SK-N-SH treated with all-trans-retinoic acid at 6 μM for 48 hours (cell line): ENCODE measurements at regions not wholly inside any gene's neighbourhood (a gene's known extent, or its start where the extent isn't known, plus 50 kb on each side); places are given as distances from the start of the nearest gene placed in this dataset.
"Not testable (repeated sequence)": the region's sequence is repeated elsewhere in the genome, so short reads cannot be mapped to it uniquely, and the experiment has no call there.

Experiments
- ATAC-seq: fragments of 200-7000 bp; cut with Tn5 transposase; 3 replicates; pipeline ENCODE4 v1.9.1; 2020; ENCODE audit warnings: mild to moderate bottlenecking, moderate library complexity
- ARNTL ChIP-seq: fragments of 450-650 bp; formaldehyde crosslinking; IDR thresholded peaks from 2 replicates; pipeline ENCODE4 v1.5.0; 2020; ENCODE audit warnings: low read depth, mild to moderate bottlenecking, moderate library complexity, borderline replicate concordance
- BACH2 ChIP-seq: fragments of 250-450 bp; sonication (Bioruptor Pico); IDR thresholded peaks from 2 replicates; pipeline ENCODE4 v1.9.0; 2021; ENCODE audit warnings: mild to moderate bottlenecking, borderline replicate concordance
- CREB5 ChIP-seq: fragments of 250-450 bp; sonication (Bioruptor Pico); IDR thresholded peaks from 2 replicates; pipeline ENCODE4 v1.5.1; 2020; ENCODE audit warnings: low read depth, mild to moderate bottlenecking, moderate library complexity
- CSDC2 ChIP-seq: fragments of 250-450 bp; sonication (Bioruptor Pico); IDR thresholded peaks from 2 replicates; pipeline ENCODE4 v1.5.0; 2020; ENCODE audit warnings: mild to moderate bottlenecking, moderate library complexity
- ESRRG ChIP-seq: fragments of 250-450 bp; sonication (Bioruptor Pico); IDR thresholded peaks from 2 replicates; pipeline ENCODE4 v1.6.1; 2021; ENCODE audit warnings: mild to moderate bottlenecking
- GLIS3 ChIP-seq: fragments of 250-450 bp; sonication (Bioruptor Pico); IDR thresholded peaks from 2 replicates; pipeline ENCODE4 v1.5.0; 2020; ENCODE audit warnings: mild to moderate bottlenecking, moderate library complexity
- OSR1 ChIP-seq: fragments of 250-450 bp; sonication (Bioruptor Pico); IDR thresholded peaks from 2 replicates; pipeline ENCODE4 v1.8.0; 2022; ENCODE audit warnings: moderate library complexity, mild to moderate bottlenecking, inconsistent platforms
- PATZ1 ChIP-seq: fragments of 250-450 bp; sonication (Bioruptor Pico); IDR thresholded peaks from 2 replicates; pipeline ENCODE4 v1.8.0; 2020; ENCODE audit warnings: mild to moderate bottlenecking, moderate library complexity, borderline replicate concordance
- POU6F1 ChIP-seq: fragments of 250-450 bp; sonication (Bioruptor Pico); IDR thresholded peaks from 2 replicates; pipeline ENCODE4 v1.8.0; 2021; ENCODE audit warnings: low read depth, mild to moderate bottlenecking, moderate library complexity, borderline replicate concordance
- PPARA ChIP-seq: fragments of 250-450 bp; sonication (Bioruptor Pico); IDR thresholded peaks from 2 replicates; pipeline ENCODE4 v1.5.0; 2020; ENCODE audit warnings: mild to moderate bottlenecking, borderline replicate concordance
- SNAI2 ChIP-seq: fragments of 250-450 bp; sonication (Bioruptor Pico); IDR thresholded peaks from 2 replicates; pipeline ENCODE4 v1.5.0; 2020; ENCODE audit warnings: mild to moderate bottlenecking, moderate library complexity
- TCF4 ChIP-seq: fragments of 250-450 bp; sonication (Bioruptor Pico); IDR thresholded peaks from 2 replicates; pipeline ENCODE4 v1.8.0; 2021; ENCODE audit warnings: mild to moderate bottlenecking, moderate library complexity, borderline replicate concordance
- TOX ChIP-seq: fragments of 250-450 bp; sonication (Bioruptor Pico); IDR thresholded peaks from 2 replicates; pipeline ENCODE4 v1.8.0; 2021; ENCODE audit warnings: mild to moderate bottlenecking, moderate library complexity, borderline replicate concordance
- ZC3H10 ChIP-seq: fragments of 250-450 bp; sonication (Bioruptor Pico); IDR thresholded peaks from 2 replicates; pipeline ENCODE4 v1.5.1; 2021; ENCODE audit warnings: mild to moderate bottlenecking, moderate library complexity
- ZFP3 ChIP-seq: fragments of 250-450 bp; sonication (Bioruptor Pico); IDR thresholded peaks from 2 replicates; pipeline ENCODE4 v1.5.0; 2020; ENCODE audit warnings: mild to moderate bottlenecking, moderate library complexity
- ZFP30 ChIP-seq: fragments of 450-650 bp; formaldehyde crosslinking; IDR thresholded peaks from 2 replicates; pipeline ENCODE4 v1.5.0; 2022; ENCODE audit warnings: mild to moderate bottlenecking, moderate library complexity
- ZNF565 ChIP-seq: fragments of 450-650 bp; formaldehyde crosslinking; conservative IDR thresholded peaks from 2 replicates; pipeline ENCODE4 v1.5.0; 2020; ENCODE audit warnings: low read depth, mild to moderate bottlenecking, moderate library complexity
- ZNF70 ChIP-seq: fragments of 450-650 bp; formaldehyde crosslinking; IDR thresholded peaks from 2 replicates; pipeline ENCODE4 v1.5.0; 2020; ENCODE audit warnings: mild to moderate bottlenecking, moderate library complexity
- ZNF8 ChIP-seq: fragments of 450-650 bp; formaldehyde crosslinking; IDR thresholded peaks from 2 replicates; pipeline ENCODE4 v1.5.0; 2020; ENCODE audit warnings: mild to moderate bottlenecking, moderate library complexity
- TF ChIP-seq, protein P1 (sequence below): fragments of 250-450 bp; sonication (Bioruptor Pico); IDR thresholded peaks from 2 replicates; pipeline ENCODE4 v1.5.0; 2020; ENCODE audit warnings: mild to moderate bottlenecking, moderate library complexity
- TF ChIP-seq, protein P2 (sequence below): fragments of 250-450 bp; sonication (Bioruptor Pico); IDR thresholded peaks from 2 replicates; pipeline ENCODE4 v1.5.1; 2021; ENCODE audit warnings: mild to moderate bottlenecking, moderate library complexity

DNA sequence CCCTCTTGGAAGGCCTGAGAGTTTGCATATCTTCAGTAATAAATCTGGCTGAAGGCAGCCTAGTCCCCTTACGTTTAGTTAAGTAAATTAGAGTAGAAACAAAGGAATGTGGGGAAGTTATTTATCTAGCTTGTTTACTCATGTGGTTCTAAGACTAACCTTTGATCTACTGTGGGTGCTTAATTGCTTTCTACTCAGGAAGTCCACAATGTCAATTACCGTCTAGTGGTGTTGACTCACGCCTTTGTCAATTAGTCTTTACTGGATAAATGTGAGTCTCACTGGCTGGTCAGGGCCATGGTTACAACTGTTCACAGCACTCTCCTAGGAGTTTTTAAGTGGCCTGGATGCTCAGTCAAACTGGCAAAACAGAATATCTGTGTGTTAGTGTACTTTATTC is 2338.4 kb downstream of the TP53TG3F start:
- no peak for ATAC-seq
- no peak for TF ChIP-seq BACH2 (CRISPR knock-in tag)
- TF ChIP-seq ZFP30 (CRISPR knock-in tag): no peak
- TF ChIP-seq ARNTL (CRISPR knock-in tag): no peak
- no peak for TF ChIP-seq CSDC2 (CRISPR knock-in tag)
- no peak for TF ChIP-seq GLIS3 (CRISPR knock-in tag)
- no peak for TF ChIP-seq POU6F1 (CRISPR knock-in tag)
- TF ChIP-seq, protein P1, sequence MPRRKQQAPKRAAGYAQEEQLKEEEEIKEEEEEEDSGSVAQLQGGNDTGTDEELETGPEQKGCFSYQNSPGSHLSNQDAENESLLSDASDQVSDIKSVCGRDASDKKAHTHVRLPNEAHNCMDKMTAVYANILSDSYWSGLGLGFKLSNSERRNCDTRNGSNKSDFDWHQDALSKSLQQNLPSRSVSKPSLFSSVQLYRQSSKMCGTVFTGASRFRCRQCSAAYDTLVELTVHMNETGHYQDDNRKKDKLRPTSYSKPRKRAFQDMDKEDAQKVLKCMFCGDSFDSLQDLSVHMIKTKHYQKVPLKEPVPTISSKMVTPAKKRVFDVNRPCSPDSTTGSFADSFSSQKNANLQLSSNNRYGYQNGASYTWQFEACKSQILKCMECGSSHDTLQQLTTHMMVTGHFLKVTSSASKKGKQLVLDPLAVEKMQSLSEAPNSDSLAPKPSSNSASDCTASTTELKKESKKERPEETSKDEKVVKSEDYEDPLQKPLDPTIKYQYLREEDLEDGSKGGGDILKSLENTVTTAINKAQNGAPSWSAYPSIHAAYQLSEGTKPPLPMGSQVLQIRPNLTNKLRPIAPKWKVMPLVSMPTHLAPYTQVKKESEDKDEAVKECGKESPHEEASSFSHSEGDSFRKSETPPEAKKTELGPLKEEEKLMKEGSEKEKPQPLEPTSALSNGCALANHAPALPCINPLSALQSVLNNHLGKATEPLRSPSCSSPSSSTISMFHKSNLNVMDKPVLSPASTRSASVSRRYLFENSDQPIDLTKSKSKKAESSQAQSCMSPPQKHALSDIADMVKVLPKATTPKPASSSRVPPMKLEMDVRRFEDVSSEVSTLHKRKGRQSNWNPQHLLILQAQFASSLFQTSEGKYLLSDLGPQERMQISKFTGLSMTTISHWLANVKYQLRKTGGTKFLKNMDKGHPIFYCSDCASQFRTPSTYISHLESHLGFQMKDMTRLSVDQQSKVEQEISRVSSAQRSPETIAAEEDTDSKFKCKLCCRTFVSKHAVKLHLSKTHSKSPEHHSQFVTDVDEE (CRISPR knock-in tag): no peak
- no peak for TF ChIP-seq PPARA (CRISPR knock-in tag)
- TF ChIP-seq ZC3H10: no peak
- TF ChIP-seq ZNF8 (CRISPR knock-in tag): no peak
- no peak for TF ChIP-seq PATZ1 (CRISPR knock-in tag)

DNA sequence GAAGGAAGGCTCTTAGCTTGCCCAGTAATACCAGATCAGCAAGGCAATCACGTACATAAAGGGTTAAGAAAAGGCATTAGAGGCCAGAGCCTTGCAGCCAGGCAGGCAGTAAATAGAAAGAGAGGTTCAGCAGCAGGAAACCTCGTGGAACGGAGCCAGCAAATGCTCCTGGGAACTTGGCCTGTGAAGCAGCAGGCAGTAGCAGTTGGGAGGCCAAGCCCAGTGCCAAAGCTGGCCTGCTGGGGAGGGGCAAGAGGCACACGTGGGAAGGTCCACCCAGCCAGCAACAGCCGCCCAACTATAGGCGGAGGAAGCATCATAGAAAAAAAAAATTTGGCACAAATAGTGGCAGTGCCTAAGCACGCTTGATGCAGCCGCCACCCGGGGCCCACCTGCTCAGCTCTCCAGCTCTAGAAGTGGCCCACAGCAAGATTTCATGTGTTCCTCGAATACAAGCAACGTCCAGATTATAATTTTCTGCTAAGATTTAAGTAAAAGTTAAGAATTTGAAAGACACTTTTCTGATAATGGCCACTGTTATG is 2339.5 kb downstream of the TP53TG3F start:
- TF ChIP-seq ZFP3 (CRISPR knock-in tag) (no peak), ZNF8 (CRISPR knock-in tag) (no peak), TCF4 (CRISPR knock-in tag) (no peak), ZC3H10 (no peak), CREB5 (CRISPR knock-in tag) (no peak), ZNF70 (CRISPR knock-in tag) (no peak), PPARA (CRISPR knock-in tag) (no peak), ESRRG (CRISPR knock-in tag) (no peak)
- TF ChIP-seq, protein P2, sequence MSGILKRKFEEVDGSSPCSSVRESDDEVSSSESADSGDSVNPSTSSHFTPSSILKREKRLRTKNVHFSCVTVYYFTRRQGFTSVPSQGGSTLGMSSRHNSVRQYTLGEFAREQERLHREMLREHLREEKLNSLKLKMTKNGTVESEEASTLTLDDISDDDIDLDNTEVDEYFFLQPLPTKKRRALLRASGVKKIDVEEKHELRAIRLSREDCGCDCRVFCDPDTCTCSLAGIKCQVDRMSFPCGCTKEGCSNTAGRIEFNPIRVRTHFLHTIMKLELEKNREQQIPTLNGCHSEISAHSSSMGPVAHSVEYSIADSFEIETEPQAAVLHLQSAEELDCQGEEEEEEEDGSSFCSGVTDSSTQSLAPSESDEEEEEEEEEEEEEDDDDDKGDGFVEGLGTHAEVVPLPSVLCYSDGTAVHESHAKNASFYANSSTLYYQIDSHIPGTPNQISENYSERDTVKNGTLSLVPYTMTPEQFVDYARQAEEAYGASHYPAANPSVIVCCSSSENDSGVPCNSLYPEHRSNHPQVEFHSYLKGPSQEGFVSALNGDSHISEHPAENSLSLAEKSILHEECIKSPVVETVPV (CRISPR knock-in tag): no peak
- no peak for ATAC-seq

GRCh38 chr16:35804465-35804864 is 2345.1 kb downstream of the TP53TG3F start:
- ATAC-seq: not testable (repeated sequence)

- TF ChIP-seq OSR1: no peak
- TF ChIP-seq ZNF565 (CRISPR knock-in tag): no peak
- TF ChIP-seq, protein P1 (CRISPR knock-in tag): no peak
- TF ChIP-seq BACH2 (CRISPR knock-in tag): no peak
- no peak for TF ChIP-seq SNAI2 (CRISPR knock-in tag)
- no peak for TF ChIP-seq TCF4 (CRISPR knock-in tag)
- no peak for TF ChIP-seq ZNF8 (CRISPR knock-in tag)
- TF ChIP-seq, protein P2 (CRISPR knock-in tag): no peak
- TF ChIP-seq TOX: no peak
- TF ChIP-seq, all 23 proteins: peak for 0
- ATAC-seq: no peak
Measured at GRCh38 chr16:35823342-35823741, 2363.9 kb downstream of the TP53TG3F start.
